ENCODE measurements at regions not wholly inside any gene's neighbourhood (a gene's known extent, or its start where the extent isn't known, plus 50 kb on each side); places are given as distances from the start of the nearest gene placed in this dataset.
A peak's percentile ranks its signal among the peaks of the same experiment; 100 is the strongest.
"Not testable (repeated sequence)": the region's sequence is repeated elsewhere in the genome, so short reads cannot be mapped to it uniquely, and the experiment has no call there.

DNA sequence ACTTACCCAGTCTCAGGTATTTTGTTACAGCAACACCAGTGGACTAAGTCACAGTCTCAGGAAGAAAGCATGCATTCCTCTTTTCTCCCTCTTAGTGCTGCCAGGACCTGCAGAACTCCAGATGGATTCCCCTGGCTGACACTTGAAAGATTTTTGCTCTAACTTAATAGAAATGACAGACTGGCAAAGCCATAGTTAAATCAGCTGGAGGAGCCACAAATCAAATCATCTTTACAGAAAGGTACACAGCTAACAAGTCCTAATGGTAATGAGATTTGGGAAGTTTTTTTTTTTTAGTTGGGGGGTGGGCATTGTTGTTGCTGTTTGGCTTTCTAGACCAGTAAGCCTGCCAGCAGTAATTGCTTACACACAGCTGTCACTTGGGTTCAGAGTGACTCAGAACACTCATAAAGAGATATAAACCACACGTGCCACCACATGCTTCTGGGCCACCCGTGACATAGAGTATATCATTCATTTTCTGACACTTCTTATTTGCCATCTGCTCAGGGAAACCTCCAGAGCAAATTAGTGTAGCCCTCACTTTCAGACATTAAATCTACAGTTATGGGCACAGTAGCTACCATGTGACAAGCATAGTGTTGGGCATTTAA is 72.4 kb downstream of the FH start:
- DNase-seq (ENCODE audit: low read depth): peak; percentile 31

GRCh38 chr1:241444836-241445235 is 74.7 kb downstream of the FH start:
- no peak for DNase-seq (ENCODE audit: low read depth)

DNA sequence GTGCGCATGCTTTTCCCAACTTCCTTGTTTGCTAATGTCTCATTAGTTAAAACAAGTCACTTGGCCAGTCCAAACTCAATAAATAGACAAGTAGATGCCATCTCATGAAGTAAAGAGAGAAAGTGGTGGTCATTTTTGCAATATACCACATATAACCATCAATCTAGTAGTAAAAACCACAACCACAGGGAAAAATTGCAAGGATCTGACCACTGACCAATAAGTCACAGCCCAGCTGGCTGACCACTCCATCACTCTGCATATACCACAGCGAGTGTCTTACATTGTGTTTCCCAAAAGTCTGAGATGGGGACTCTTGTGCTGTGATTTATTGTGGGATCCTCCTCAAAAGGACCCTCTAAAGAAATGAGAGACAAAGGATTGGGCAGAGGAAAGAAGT is 76.0 kb downstream of the FH start:
- no peak for DNase-seq (ENCODE audit: low read depth)

- DNase-seq (ENCODE audit: low read depth): no peak
Observed at GRCh38 chr1:241442686-241443085, 76.9 kb downstream of the FH start.

- no peak for DNase-seq (ENCODE audit: low read depth)
Observed at GRCh38 chr1:241440904-241441303, 78.7 kb downstream of the FH start.

DNA sequence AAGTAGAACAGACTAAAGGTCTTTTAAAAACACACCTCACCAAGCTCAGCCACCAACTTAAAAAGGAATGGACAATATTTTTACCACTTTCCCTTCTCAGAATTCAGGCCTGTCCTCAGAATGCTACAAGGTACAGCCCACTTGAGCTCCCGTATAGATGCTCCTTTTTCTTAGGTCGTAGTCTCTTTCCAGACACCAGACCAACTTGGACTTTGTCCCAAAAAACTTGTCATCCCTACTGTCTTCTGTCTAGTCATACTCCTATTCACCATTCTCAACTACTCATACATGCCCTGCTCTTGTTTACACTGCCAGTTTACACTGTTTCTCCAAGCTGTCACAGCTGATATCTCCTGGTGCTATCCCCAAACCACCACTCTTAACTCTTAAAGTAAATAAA is 80.9 kb downstream of the FH start:
- peak; percentile 53 for DNase-seq (ENCODE audit: low read depth)

- DNase-seq (ENCODE audit: low read depth): no peak
Observed at GRCh38 chr1:241432241-241432640, 75.2 kb upstream of the RGS7 start.

DNA sequence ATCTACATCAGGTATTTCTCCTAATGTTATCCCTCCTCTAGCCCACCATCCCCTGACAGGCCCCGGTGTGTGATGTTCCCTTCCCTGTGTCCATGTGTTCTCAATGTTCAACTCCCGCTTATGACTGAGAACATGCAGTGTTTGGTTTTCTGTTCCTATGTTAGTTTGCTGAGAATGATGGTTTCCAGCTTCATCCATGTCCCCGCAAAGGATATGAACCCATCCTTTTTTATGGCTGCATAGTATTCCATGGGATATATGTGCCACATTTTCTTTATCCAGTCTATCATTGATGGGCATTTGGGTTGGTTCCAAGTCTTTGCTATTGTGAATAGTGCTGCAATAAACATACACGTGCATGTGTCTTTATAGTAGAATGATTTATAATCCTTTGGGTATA is 68.1 kb upstream of the RGS7 start:
- not testable (repeated sequence) for DNase-seq (ENCODE audit: low read depth)

GRCh38 chr1:241424480-241424971 is 67.5 kb upstream of the RGS7 start:
- DNase-seq (ENCODE audit: low read depth): no peak

GRCh38 chr1:241423541-241424479 is 66.8 kb upstream of the RGS7 start:
- DNase-seq (ENCODE audit: low read depth): peak; percentile 83

DNA sequence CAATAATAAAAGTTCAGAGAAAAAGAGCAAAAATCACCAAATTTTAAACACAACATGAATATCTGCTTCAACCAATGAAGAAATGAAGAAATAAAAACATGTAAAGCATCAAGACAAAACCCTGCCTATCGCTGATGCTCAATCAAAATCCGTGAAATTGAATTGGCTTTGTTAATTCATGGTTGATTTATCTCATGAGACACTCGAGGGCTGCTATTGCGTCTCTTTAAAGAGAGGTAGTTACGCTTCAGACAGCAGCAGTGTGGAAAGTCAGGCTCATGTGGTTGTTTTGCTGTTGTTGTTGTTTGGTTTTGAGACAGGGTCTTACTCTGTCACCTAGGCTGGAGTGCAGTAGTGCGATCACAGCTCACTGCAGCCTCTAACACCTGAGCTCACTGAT is 65.5 kb upstream of the RGS7 start:
- no peak for DNase-seq (ENCODE audit: low read depth)

DNA sequence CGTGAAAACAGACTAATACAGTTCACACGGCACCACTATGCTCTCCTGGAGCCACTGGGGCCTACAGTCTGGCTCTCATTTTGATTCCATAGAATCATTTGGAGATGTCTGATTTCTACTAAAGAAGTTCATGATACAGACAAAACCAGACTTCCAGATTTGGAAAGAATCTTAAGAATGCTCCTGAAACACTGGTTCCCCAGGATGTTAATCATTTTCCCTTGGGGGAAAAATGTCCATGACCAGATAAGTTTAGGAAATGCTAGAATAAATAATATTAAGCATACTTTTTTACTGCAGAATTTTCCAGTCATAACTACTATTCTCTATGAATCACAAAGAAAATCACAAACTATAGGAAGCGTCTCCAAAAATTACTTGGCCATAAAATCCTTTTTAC is 63.0 kb upstream of the RGS7 start:
- peak; percentile 80 for DNase-seq (ENCODE audit: low read depth)

DNA sequence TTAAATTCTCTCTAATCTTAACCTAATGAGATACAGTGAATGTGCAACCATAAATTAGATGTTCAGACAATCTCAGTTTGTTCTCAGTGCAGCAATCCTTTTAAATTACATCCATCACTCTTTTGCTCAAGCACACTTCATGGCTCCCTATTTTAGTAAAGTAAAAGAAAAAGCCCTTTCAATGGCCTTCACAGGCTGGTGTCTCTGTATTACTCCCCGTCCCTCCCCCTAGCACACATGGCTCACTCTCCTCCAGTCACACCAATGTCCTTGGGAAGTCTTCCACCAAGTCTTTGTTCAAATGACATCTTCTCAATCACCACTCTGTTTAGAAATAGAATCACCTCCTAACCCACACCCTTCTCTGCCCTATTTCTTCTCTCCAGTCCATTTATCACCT is 60.3 kb upstream of the RGS7 start:
- no peak for DNase-seq (ENCODE audit: low read depth)

DNA sequence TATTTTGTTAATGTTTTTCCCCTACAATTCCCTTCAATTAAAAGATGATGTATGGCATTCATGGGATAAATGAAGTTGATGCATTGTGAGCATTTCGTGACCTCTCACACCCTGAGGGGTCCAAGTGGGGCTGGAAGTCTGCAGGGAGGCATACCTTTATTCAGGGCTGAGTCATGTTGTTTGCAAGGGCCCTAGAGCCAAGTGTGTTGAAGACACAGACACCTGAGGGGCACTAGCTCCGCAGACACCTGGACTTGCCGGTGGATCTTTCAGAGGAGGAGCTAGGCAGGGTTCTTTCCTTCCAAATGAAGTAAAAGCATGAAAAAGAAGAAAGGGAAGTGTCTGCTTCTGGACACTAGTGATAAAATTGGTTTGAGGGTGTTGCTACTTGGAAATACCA is 57.0 kb upstream of the RGS7 start:
- no peak for DNase-seq (ENCODE audit: low read depth)

DNA sequence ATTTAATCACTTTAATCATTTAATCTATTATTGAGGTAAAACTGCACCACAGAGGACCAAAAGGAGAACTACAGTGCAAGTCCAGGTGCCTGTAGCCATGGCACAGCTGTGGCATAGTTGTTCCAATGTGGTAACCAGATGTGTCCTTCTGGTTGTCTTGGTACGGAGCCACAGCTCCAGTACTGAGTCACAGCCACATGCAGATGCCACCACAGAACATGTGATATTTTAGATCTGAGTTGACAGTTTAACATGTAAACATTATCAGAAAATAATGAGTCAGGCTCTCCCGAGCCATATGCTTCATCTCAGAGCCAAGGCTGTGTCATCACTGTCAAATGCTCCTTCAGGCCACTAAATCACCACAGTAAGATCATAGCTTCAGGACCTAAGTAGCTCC is 56.4 kb upstream of the RGS7 start:
- peak; percentile 97 for DNase-seq (ENCODE audit: low read depth)

DNA sequence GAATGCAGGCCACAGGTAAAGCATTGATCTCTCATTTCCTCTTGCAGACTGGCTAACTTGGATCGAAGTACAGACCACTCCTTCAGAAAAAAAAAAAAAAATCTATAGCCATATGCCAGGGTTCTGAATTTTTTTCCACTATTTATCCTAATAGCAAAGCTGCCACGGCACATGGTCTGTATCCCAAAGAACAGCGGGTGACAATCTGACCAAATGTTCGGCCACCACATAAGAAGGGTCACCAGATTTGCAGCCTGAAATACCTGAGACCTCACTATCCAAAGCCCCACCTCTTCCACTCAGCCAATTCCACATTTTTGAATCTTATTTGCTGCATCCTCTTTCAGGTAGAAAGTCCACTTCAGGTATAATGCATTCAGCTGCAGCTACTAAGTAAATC is 55.6 kb upstream of the RGS7 start:
- no peak for DNase-seq (ENCODE audit: low read depth)

- peak; percentile 88 for DNase-seq (ENCODE audit: low read depth)
Observed at GRCh38 chr1:241411776-241412338, 54.9 kb upstream of the RGS7 start.

- peak; percentile 88 for DNase-seq (ENCODE audit: low read depth)
Observed at GRCh38 chr1:241411056-241411775, 54.2 kb upstream of the RGS7 start.

- peak; percentile 55 for DNase-seq (ENCODE audit: low read depth)
Observed at GRCh38 chr1:241408170-241408569, 51.2 kb upstream of the RGS7 start.
